ENCODE measurements at regions not wholly inside any gene's neighbourhood (a gene's known extent, or its start where the extent isn't known, plus 50 kb on each side); places are given as distances from the start of the nearest gene placed in this dataset.

DNA sequence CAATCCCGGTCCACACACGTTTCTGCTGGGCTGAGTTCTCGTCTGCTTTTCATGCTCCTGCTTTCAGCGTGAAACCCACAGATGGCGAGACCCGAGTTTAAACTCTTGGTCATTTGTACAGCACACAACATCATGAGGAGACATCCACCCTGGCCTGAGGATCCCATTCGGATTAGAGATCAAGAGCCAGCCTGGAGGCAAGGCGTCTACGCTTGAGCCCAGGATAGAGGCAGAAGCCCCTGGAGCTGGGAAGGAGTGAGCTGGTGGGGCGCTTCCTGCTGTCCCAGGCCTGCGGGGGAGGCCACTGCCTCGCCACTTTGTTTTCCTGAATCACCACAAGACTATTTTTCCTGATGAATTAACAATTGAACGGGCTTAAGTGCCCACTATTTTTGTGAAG is 281.9 kb upstream of the IRX4 start:
- intact Hi-C loops (cut with DNase I; ENCODE audit: low total_unique reads), result no loop called here
- DNase-seq (no peak), ATAC-seq (no peak)
- H3K27me3 ChIP-seq, result peaks cover 0 to 5% (median 0%) of the 10 kb centered on the region in 3 donors
- no peak overlapping the region for H3K27ac ChIP-seq
- TF ChIP-seq, protein P1, sequence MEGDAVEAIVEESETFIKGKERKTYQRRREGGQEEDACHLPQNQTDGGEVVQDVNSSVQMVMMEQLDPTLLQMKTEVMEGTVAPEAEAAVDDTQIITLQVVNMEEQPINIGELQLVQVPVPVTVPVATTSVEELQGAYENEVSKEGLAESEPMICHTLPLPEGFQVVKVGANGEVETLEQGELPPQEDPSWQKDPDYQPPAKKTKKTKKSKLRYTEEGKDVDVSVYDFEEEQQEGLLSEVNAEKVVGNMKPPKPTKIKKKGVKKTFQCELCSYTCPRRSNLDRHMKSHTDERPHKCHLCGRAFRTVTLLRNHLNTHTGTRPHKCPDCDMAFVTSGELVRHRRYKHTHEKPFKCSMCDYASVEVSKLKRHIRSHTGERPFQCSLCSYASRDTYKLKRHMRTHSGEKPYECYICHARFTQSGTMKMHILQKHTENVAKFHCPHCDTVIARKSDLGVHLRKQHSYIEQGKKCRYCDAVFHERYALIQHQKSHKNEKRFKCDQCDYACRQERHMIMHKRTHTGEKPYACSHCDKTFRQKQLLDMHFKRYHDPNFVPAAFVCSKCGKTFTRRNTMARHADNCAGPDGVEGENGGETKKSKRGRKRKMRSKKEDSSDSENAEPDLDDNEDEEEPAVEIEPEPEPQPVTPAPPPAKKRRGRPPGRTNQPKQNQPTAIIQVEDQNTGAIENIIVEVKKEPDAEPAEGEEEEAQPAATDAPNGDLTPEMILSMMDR (IDR thresholded peaks at IDR 0.05 in 4 of 5, conservative IDR thresholded peaks at IDR 0.05 in 1 of 5), result no peak
- TF ChIP-seq POLR2A (IDR thresholded peaks at IDR 0.05), result no peak
- no peaks in the 10 kb centered on the region for H3K9me3 ChIP-seq
- H3K4me3 ChIP-seq, result no peak overlapping the region
- H3K4me1 ChIP-seq, result no peaks in the 10 kb centered on the region
- in situ Hi-C loops (cut with MboI; ENCODE audit: low sequenced_read_pairs in 4 of 4), result no loop called here
- H3K36me3 ChIP-seq, result no peaks in the 10 kb centered on the region

DNA sequence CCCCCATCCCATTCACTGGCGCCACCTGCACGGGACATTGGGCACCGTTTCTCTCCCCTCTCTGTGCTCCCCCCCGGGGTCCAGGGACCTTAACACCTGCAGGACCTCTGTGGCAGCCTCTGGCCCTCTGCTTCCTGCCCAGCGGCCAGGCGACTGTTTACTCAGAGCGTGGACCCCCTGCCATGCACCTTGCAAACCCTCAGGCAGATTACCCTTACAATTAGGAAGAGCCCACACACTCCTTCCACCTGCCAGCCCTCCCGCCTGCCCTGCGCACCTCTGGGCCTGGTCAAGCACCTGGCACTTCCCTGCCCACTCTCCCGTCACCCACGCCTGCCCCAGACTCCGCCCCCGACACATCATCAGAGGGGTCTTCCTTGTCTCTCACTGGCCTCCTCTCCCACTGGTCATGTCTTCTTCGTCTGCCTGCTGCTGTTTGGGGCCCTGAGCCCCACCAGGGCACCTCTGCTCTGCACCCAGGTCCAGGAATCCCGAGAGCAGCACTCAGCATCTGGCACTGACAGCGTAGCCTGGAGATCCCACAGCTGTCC is 281.3 kb upstream of the IRX4 start:
- intact Hi-C loops (cut with DNase I; ENCODE audit: low total_unique reads) (no loop called here), in situ Hi-C loops (cut with MboI; ENCODE audit: low sequenced_read_pairs in 4 of 4) (no loop called here)
- peaks cover 0 to 5% (median 0%) of the 10 kb centered on the region in 3 donors for H3K27me3 ChIP-seq
- H3K4me3 ChIP-seq, result no peak overlapping the region
- no peaks in the 10 kb centered on the region for H3K9me3 ChIP-seq
- H3K4me1 ChIP-seq, result no peaks in the 10 kb centered on the region
- no peak overlapping the region for H3K27ac ChIP-seq
- no peaks in the 10 kb centered on the region for H3K36me3 ChIP-seq
- ATAC-seq (no peak), DNase-seq (no peak)
- TF ChIP-seq POLR2A (IDR thresholded peaks at IDR 0.05), result no peak
- TF ChIP-seq, protein P1 (IDR thresholded peaks at IDR 0.05 in 4 of 5, conservative IDR thresholded peaks at IDR 0.05 in 1 of 5), result no peak

DNA sequence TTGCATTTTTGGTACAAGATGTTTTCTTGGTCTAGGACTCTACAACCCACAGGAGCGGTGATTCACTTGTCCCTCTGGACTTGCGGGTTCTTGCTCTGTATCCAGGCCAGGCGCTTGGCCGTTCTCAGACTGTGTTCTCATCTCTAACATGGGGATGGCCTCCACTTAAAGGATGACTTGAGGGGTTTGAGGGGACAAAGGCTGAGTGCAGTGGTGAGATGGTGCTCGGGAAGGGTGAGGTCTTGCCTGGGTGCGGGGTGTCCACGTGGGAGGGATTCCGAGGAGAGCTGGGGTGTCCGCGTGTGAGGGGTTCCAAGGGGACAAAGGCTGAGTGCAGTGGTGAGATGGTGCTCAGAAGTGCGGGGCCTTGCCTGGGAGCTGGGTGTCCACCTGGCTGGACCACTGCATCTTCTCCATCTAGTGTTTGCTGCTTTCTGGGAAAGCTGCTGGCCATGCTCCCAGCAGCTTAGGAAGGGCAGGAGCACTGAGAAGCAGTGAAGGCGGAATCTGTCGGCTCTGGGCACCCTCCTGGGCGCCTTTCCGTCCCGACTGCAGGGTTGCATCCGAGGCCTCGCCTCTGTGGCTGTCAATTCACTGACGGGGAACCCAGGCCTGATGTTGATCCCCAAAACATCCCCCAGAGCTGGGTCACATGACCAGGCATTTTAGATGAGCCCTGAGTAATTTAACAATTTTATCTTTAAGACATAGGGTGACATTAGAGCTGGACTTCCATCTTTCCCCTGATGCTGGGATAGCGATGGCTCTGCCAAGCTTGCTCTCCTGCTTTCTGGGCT is 280.5 kb upstream of the IRX4 start:
- TF ChIP-seq POLR2A (IDR thresholded peaks at IDR 0.05), result no peak
- TF ChIP-seq, protein P1 (IDR thresholded peaks at IDR 0.05 in 4 of 5, conservative IDR thresholded peaks at IDR 0.05 in 1 of 5), result no peak
- DNase-seq, result no peak
- in situ Hi-C loops (cut with MboI; ENCODE audit: low sequenced_read_pairs in 4 of 4), result no loop called here

DNA sequence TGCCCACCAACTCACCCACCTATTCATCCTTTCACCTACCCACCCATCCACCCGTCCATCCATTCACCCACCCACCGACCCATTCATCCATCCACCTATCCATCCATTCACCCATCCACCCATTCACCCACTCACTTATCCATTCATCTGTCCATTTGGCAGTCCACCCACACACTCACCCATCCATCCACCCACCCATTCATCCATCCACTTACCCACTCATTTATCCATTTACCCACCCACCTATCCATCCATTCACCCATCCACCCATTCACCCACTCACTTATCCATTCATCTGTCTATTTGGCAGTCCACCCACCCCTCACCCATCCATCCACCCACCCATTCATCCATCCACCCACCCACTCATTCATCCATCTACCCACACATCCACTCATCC is 278.1 kb upstream of the IRX4 start:
- H3K36me3 ChIP-seq, result no peaks in the 10 kb centered on the region
- no peaks in the 10 kb centered on the region for H3K4me1 ChIP-seq
- TF ChIP-seq, protein P1 (IDR thresholded peaks at IDR 0.05 in 4 of 5, conservative IDR thresholded peaks at IDR 0.05 in 1 of 5), result no peak
- no peak for TF ChIP-seq POLR2A (IDR thresholded peaks at IDR 0.05)
- intact Hi-C loops (cut with DNase I; ENCODE audit: low total_unique reads), result no loop called here
- H3K9me3 ChIP-seq, result no peaks in the 10 kb centered on the region
- in situ Hi-C loops (cut with MboI; ENCODE audit: low sequenced_read_pairs in 4 of 4), result no loop called here
- ATAC-seq, result no peak
- no peak overlapping the region for H3K27ac ChIP-seq
- no peak overlapping the region for H3K4me3 ChIP-seq
- no peak for DNase-seq
- no peaks in the 10 kb centered on the region for H3K27me3 ChIP-seq

More for the DNA sequence above, 280.5 kb upstream of the IRX4 start:
- intact Hi-C loops (cut with DNase I; ENCODE audit: low total_unique reads), result no loop called here
- no peaks in the 10 kb centered on the region for H3K36me3 ChIP-seq
- peaks cover 0 to 5% (median 0%) of the 10 kb centered on the region in 3 donors for H3K27me3 ChIP-seq
- no peaks in the 10 kb centered on the region for H3K9me3 ChIP-seq
- H3K4me1 ChIP-seq, result no peaks in the 10 kb centered on the region
- ATAC-seq, result no peak
- H3K4me3 ChIP-seq, result no peak overlapping the region
- no peak overlapping the region for H3K27ac ChIP-seq
